ENCODE measurements at regions not wholly inside any gene's neighbourhood (a gene's known extent, or its start where the extent isn't known, plus 50 kb on each side); places are given as distances from the start of the nearest gene placed in this dataset.

GRCh38 chr2:59905731-59906130, 647.7 kb downstream of the BCL11A start:
- Histone ChIP-seq H3K27me3 (ENCODE audit: insufficient read depth, low read depth) (peaks cover 25% of the 10 kb centered on the region), H3F3A (ENCODE audit: insufficient read depth, low read depth) (no peaks in the 10 kb centered on the region), H3K4me3 (no peak overlapping the region), H4K20me1 (ENCODE audit: insufficient read depth) (no peaks in the 10 kb centered on the region), H3K9me3 (ENCODE audit: insufficient read depth, low read depth) (no peaks in the 10 kb centered on the region), H2AFZ (no peak overlapping the region), H3K27ac (no peak overlapping the region), H3K79me2 (ENCODE audit: low read depth) (no peaks in the 10 kb centered on the region), H3K36me3 (ENCODE audit: low read depth) (no peaks in the 10 kb centered on the region), H3K4me2 (no peak overlapping the region), H3K4me1 (replicated peaks; ENCODE audit: insufficient read depth) (no peaks in the 10 kb centered on the region), H3K9me2 (ENCODE audit: insufficient read depth) (no peaks in the 10 kb centered on the region)
- POLR2A ChIA-PET (ENCODE audit: unreplicated experiment) = no interaction called here
- CTCF ChIA-PET = no interaction called here
- TF ChIP-seq CTCF (conservative IDR thresholded peaks at IDR 0.05) (no peak), EZH2 (IDR thresholded peaks at IDR 0.05; ENCODE audit: low read depth) (no peak)
- intact Hi-C loops (cut with micrococcal nuclease; ENCODE audit: unreplicated experiment) = no loop called here
- DNase-seq = no peak
- no TSS peak for BruUV-seq (replicated peaks)

GRCh38 chr2:59903994-59904544, 649.4 kb downstream of the BCL11A start:
- no peak for DNase-seq
- no peaks in the 10 kb centered on the region for H4K20me1 ChIP-seq (ENCODE audit: insufficient read depth)
- H3K79me2 ChIP-seq (ENCODE audit: low read depth) = no peaks in the 10 kb centered on the region
- no peaks in the 10 kb centered on the region for H3K4me1 ChIP-seq (replicated peaks; ENCODE audit: insufficient read depth)
- H2AFZ ChIP-seq = no peak overlapping the region
- no peaks in the 10 kb centered on the region for H3K9me3 ChIP-seq (ENCODE audit: insufficient read depth, low read depth)
- no peak for TF ChIP-seq EZH2 (IDR thresholded peaks at IDR 0.05; ENCODE audit: low read depth)
- no peak for TF ChIP-seq CTCF (conservative IDR thresholded peaks at IDR 0.05)
- ChIA-PET POLR2A (ENCODE audit: unreplicated experiment) (no interaction called here), CTCF (no interaction called here)
- H3K9me2 ChIP-seq (ENCODE audit: insufficient read depth) = no peaks in the 10 kb centered on the region
- no peaks in the 10 kb centered on the region for H3F3A ChIP-seq (ENCODE audit: insufficient read depth, low read depth)
- no TSS peak for BruUV-seq (replicated peaks)
- H3K4me2 ChIP-seq = no peak overlapping the region
- H3K4me3 ChIP-seq = no peak overlapping the region
- no peaks in the 10 kb centered on the region for H3K36me3 ChIP-seq (ENCODE audit: low read depth)
- H3K27me3 ChIP-seq (ENCODE audit: insufficient read depth, low read depth) = peaks cover 25% of the 10 kb centered on the region
- intact Hi-C loops (cut with micrococcal nuclease; ENCODE audit: unreplicated experiment) = no loop called here
- H3K27ac ChIP-seq = no peak overlapping the region

- POLR2A ChIA-PET (ENCODE audit: unreplicated experiment) = no interaction called here
- no TSS peak for BruUV-seq (replicated peaks)
- CTCF ChIA-PET = no interaction called here
- H3K4me2 ChIP-seq = no peak overlapping the region
- H3K9me2 ChIP-seq (ENCODE audit: insufficient read depth) = no peaks in the 10 kb centered on the region
- intact Hi-C loops (cut with micrococcal nuclease; ENCODE audit: unreplicated experiment) = no loop called here
- no peaks in the 10 kb centered on the region for H3K36me3 ChIP-seq (ENCODE audit: low read depth)
- H3K9me3 ChIP-seq (ENCODE audit: insufficient read depth, low read depth) = no peaks in the 10 kb centered on the region
- no peak for DNase-seq
- H3K4me1 ChIP-seq (replicated peaks; ENCODE audit: insufficient read depth) = no peaks in the 10 kb centered on the region
- H2AFZ ChIP-seq = no peak overlapping the region
- H3K4me3 ChIP-seq = no peak overlapping the region
- H3K27me3 ChIP-seq (ENCODE audit: insufficient read depth, low read depth) = peaks cover 9% of the 10 kb centered on the region; the same call in 1 of the 2 replicates
- H3K79me2 ChIP-seq (ENCODE audit: low read depth) = no peaks in the 10 kb centered on the region
- no peaks in the 10 kb centered on the region for H3F3A ChIP-seq (ENCODE audit: insufficient read depth, low read depth)
- TF ChIP-seq CTCF (conservative IDR thresholded peaks at IDR 0.05) (no peak), EZH2 (IDR thresholded peaks at IDR 0.05; ENCODE audit: low read depth) (no peak)
- no peaks in the 10 kb centered on the region for H4K20me1 ChIP-seq (ENCODE audit: insufficient read depth)
- H3K27ac ChIP-seq = no peak overlapping the region
Observed at GRCh38 chr2:59900728-59901452, 652.6 kb downstream of the BCL11A start.

Data from PC-9 (cell line).